HepG2 (cell line): ENCODE measurements at regions not wholly inside any gene's neighbourhood (a gene's known extent, or its start where the extent isn't known, plus 50 kb on each side); places are given as distances from the start of the nearest gene placed in this dataset.

ENCODE experiments used
- ATAC-seq: fragments of 200-7000 bp; cut with Tn5 transposase; 3 replicates; pipeline ENCODE4 v1.9.1; 2020; ENCODE audit warnings: mild to moderate bottlenecking, moderate library complexity
- BruUV-seq: library from RNA; stranded (reverse); fragments of 400-500 nt; replicated peaks from 2 replicates; lab custom pipeline; 2021; lab: Mats Ljungman, UMichigan
- CTCF ChIA-PET: fragments of 300-600 bp; formaldehyde crosslinking; extraction: SDS; loops from one replicate; lab custom pipeline; 2021; ENCODE audit warnings: low total read pairs, inconsistent platforms, low intra/inter-chr PET ratio; lab: Yijun Ruan, JAX
- POLR2A ChIA-PET: fragments of 350-600 bp; sonication (Branson Sonifier 250); formaldehyde crosslinking; loops from one replicate; lab custom pipeline; 2020; ENCODE audit warnings: antibody characterized with exemption, inconsistent platforms; lab: Yijun Ruan, JAX
- DNase-seq: peaks from one replicate; pipeline ENCODE4 v3.0.0-alpha.2; 2015; ENCODE audit warnings: low spot score
- FAIRE-seq: peaks from 3 replicates; lab custom pipeline; 2011; peaks lifted over from hg19 to GRCh38; lab: Jason Lieb, UNC
- H2AFZ ChIP-seq: one replicate; pipeline ENCODE4 v1.6.1; 2011; ENCODE audit warnings: low read length, inconsistent platforms
- H3K27ac ChIP-seq: fragments of 300-600 bp; 3 replicates; pipeline ENCODE4 v1.8.0; 2011; ENCODE audit warnings: mixed run types, mild to moderate bottlenecking, mixed read lengths, low read length, inconsistent platforms; ENCODE audit not compliant: insufficient read depth; ENCODE audit errors: extremely low read length
- H3K27me3 ChIP-seq, 2 experiments: fragments of 200-600 bp in 1 of 2; 2 replicates in 1 of 2; 3 replicates in 1 of 2; pipeline versions ENCODE4 v1.6.0 to v1.8.0; 2011; ENCODE audit warnings: low read length in 2 of 2, mild to moderate bottlenecking in 2 of 2, moderate library complexity in 2 of 2, inconsistent platforms in 1 of 2; ENCODE audit not compliant: insufficient read depth in 2 of 2, control insufficient read depth in 1 of 2
- H3K36me3 ChIP-seq, 2 experiments: fragments of 200-600 bp in 1 of 2; replicated peaks in 1 of 2; 2 replicates in 1 of 2; 3 replicates in 1 of 2; pipeline versions ENCODE4 v1.5.1 to v1.8.0; 2011; ENCODE audit warnings: low read length in 2 of 2, inconsistent platforms in 1 of 2; ENCODE audit not compliant: insufficient read depth in 2 of 2, control insufficient read depth in 1 of 2
- H3K4me1 ChIP-seq: 2 replicates; pipeline ENCODE4 v1.5.1; 2012; ENCODE audit warnings: low read length, inconsistent platforms; ENCODE audit not compliant: insufficient read depth
- H3K4me2 ChIP-seq: 2 replicates; pipeline ENCODE4 v1.6.0; 2011; ENCODE audit warnings: low read depth, low read length, inconsistent platforms
- H3K4me3 ChIP-seq, 3 experiments: fragments of 200-600 bp in 1 of 3; sonication (generic), shearing (Covaris generic) in 1 of 3; replicated peaks in 1 of 3; 2 replicates each; pipeline ENCODE4 v1.5.1; 2011 to 2016; ENCODE audit warnings: low read length in 3 of 3, inconsistent platforms in 2 of 3, low read depth in 2 of 3, mild to moderate bottlenecking in 2 of 3, control low read depth in 1 of 3, mixed read lengths in 1 of 3; ENCODE audit not compliant: insufficient read depth in 1 of 3
- H3K79me2 ChIP-seq: one replicate; pipeline ENCODE4 v1.6.1; 2011; ENCODE audit warnings: low read length, inconsistent platforms; ENCODE audit not compliant: insufficient read depth
- H3K9ac ChIP-seq: 2 replicates; pipeline ENCODE4 v1.6.0; 2011; ENCODE audit warnings: mild to moderate bottlenecking, low read depth, low read length, inconsistent platforms; ENCODE audit not compliant: insufficient read depth
- H3K9me3 ChIP-seq: 2 replicates; pipeline ENCODE4 v1.5.1; 2012; ENCODE audit warnings: mild to moderate bottlenecking, low read length
- H4K20me1 ChIP-seq: 2 replicates; pipeline ENCODE4 v1.6.0; 2011; ENCODE audit warnings: inconsistent platforms, mild to moderate bottlenecking, low read length, moderate library complexity; ENCODE audit not compliant: insufficient read depth
- FOXP1 ChIP-seq, 2 experiments: fragments of 450-650 bp in 1 of 2; IDR thresholded peaks; 2 replicates each; pipeline ENCODE4 v1.6.1; 2017 to 2018; ENCODE audit warnings: antibody characterized with exemption in 1 of 2
- HIC2 ChIP-seq: sonication (generic); formaldehyde crosslinking; IDR thresholded peaks from 2 replicates; pipeline ENCODE4 v1.9.0; 2022; ENCODE audit warnings: low read depth, missing genetic modification reagents
- KLF15 ChIP-seq: sonication (generic); formaldehyde crosslinking; IDR thresholded peaks from 2 replicates; pipeline ENCODE4 v1.8.1; 2023; ENCODE audit warnings: borderline replicate concordance, mild to moderate bottlenecking, inconsistent platforms, missing genetic modification reagents, mixed read lengths
- POLR2G ChIP-seq: fragments of 200-400 bp; formaldehyde crosslinking; IDR thresholded peaks from 2 replicates; pipeline ENCODE4 v1.6.1; 2018; ENCODE audit warnings: mild to moderate bottlenecking, low read depth, low read length, moderate library complexity
- THAP9 ChIP-seq: sonication (generic); formaldehyde crosslinking; IDR thresholded peaks from 2 replicates; pipeline ENCODE4; 2020; ENCODE audit warnings: missing genetic modification reagents, mild to moderate bottlenecking, borderline replicate concordance
- ZFP37 ChIP-seq: sonication (generic); formaldehyde crosslinking; IDR thresholded peaks from 2 replicates; pipeline ENCODE4 v1.4.0; 2020; ENCODE audit warnings: missing genetic modification reagents, borderline replicate concordance
- ZFYVE20 ChIP-seq: sonication (generic); formaldehyde crosslinking; IDR thresholded peaks from 2 replicates; pipeline ENCODE4 v1.8.0; 2023; ENCODE audit warnings: low read depth, mild to moderate bottlenecking, moderate library complexity, missing genetic modification reagents, borderline replicate concordance
- ZNF317 ChIP-seq: sonication (generic); formaldehyde crosslinking; IDR thresholded peaks from 2 replicates; pipeline ENCODE4 v1.5.0; 2020; ENCODE audit warnings: mild to moderate bottlenecking, missing genetic modification reagents
- ZNF512B ChIP-seq: sonication (generic); formaldehyde crosslinking; IDR thresholded peaks from 2 replicates; pipeline ENCODE4 v1.5.1; 2020; ENCODE audit warnings: missing genetic modification reagents, mild to moderate bottlenecking, borderline replicate concordance
- whole genome bisulfite sequencing: methylation state at CpG from one replicate; pipeline ENCODE4 v1.1.6; 2017; ENCODE audit warnings: low lambda C conversion rate; 5-methylcytosine and 5-hydroxymethylcytosine counted together
- in situ Hi-C: cut with HindIII; loops from 2 replicates; pipeline ENCODE4 v1.10.0; 2017; ENCODE audit warnings: low pct_unique_long_range_greater_than_20kb; ENCODE audit not compliant: extremely low pct_ligation_motif_present
- intact Hi-C: fragments of 100-400 bp; cut with micrococcal nuclease; formaldehyde crosslinking; loops from one replicate; pipeline ENCODE4 v1.10.0; 2022; ENCODE audit not compliant: unreplicated experiment

- Histone ChIP-seq H3K79me2 (no peaks in the 10 kb centered on the region), H2AFZ (no peak overlapping the region), H3K9ac (no peak overlapping the region), H3K4me2 (no peak overlapping the region; the same call in 1 of the 2 replicates), H3K27me3 (no peaks in the 10 kb centered on the region), H3K4me3 (no peak overlapping the region), H3K36me3 (no peaks in the 10 kb centered on the region), H4K20me1 (no peaks in the 10 kb centered on the region), H3K9me3 (no peaks in the 10 kb centered on the region), H3K4me1 (peaks cover 13% of the 10 kb centered on the region), H3K27ac (no peak overlapping the region)
- CTCF ChIA-PET: no interaction called here
- TF ChIP-seq ZNF317 (CRISPR knock-in tag) (peak; percentile 74), FOXP1 (IDR thresholded peaks at IDR 0.05) (peak; percentile 33; the same call in 1 of the 2 replicates), FOXP1 (CRISPR knock-in tag; IDR thresholded peaks at IDR 0.05) (0 out of 2 replicates have a peak, but pooled peaks have one; percentile 12), ZFYVE20 (no peak)
- POLR2A ChIA-PET: no interaction called here
- no peak for DNase-seq
- in situ Hi-C loops (no loop called here), intact Hi-C loops (no loop called here)
- FAIRE-seq: no peak
- peak; percentile 44; the same call in 1 of the 3 replicates for ATAC-seq
- 4% methylated on average over 4 of the region's 4 CpGs for WGBS
- no TSS peak for BruUV-seq
Measured at GRCh38 chr10:121675344-121675743, 77.1 kb upstream of the FGFR2 start.

GRCh38 chr10:121674885-121675284 lies 76.6 kb upstream of the FGFR2 start:
- Histone ChIP-seq H3K4me1 (peaks cover 13% of the 10 kb centered on the region), H4K20me1 (no peaks in the 10 kb centered on the region), H3K4me2 (no peak overlapping the region; the same call in 1 of the 2 replicates), H3K4me3 (no peak overlapping the region), H3K27me3 (no peaks in the 10 kb centered on the region), H3K9ac (no peak overlapping the region), H2AFZ (no peak overlapping the region), H3K27ac (no peak overlapping the region), H3K79me2 (no peaks in the 10 kb centered on the region), H3K9me3 (no peaks in the 10 kb centered on the region), H3K36me3 (no peaks in the 10 kb centered on the region)
- 71% methylated on average over 4 of the region's 4 CpGs for WGBS
- intact Hi-C loops (no loop called here), in situ Hi-C loops (no loop called here)
- POLR2A ChIA-PET: no interaction called here
- BruUV-seq: no TSS peak
- CTCF ChIA-PET: no interaction called here
- DNase-seq: no peak
- ATAC-seq: no peak
- TF ChIP-seq THAP9 (CRISPR knock-in tag): peak; percentile 72
- no peak for TF ChIP-seq ZNF512B (CRISPR knock-in tag)
- TF ChIP-seq HIC2 (CRISPR knock-in tag): no peak
- no peak for TF ChIP-seq POLR2G
- no peak for TF ChIP-seq KLF15 (CRISPR knock-in tag)
- no peak for TF ChIP-seq ZFP37 (CRISPR knock-in tag)
- no peak for FAIRE-seq
